HUES48 (cell line): ENCODE measurements at regions not wholly inside any gene's neighbourhood (a gene's known extent, or its start where the extent isn't known, plus 50 kb on each side); places are given as distances from the start of the nearest gene placed in this dataset.
"Not testable (repeated sequence)": the region's sequence is repeated elsewhere in the genome, so short reads cannot be mapped to it uniquely, and the experiment has no call there.

ENCODE experiments used
- H3K27ac ChIP-seq: one replicate; pipeline ENCODE4 v1.7.0; 2013; ENCODE audit warnings: low read depth, low read length, inconsistent platforms
- H3K27me3 ChIP-seq: 2 replicates; pipeline ENCODE4 v1.6.1; 2013; ENCODE audit warnings: mild to moderate bottlenecking, low read length; ENCODE audit not compliant: control insufficient read depth, insufficient read depth
- H3K36me3 ChIP-seq: 2 replicates; pipeline ENCODE4 v1.6.1; 2013; ENCODE audit warnings: low read length; ENCODE audit not compliant: control insufficient read depth, insufficient read depth
- H3K4me1 ChIP-seq: 2 replicates; pipeline ENCODE4 v1.6.1; 2013; ENCODE audit warnings: mild to moderate bottlenecking, low read length; ENCODE audit not compliant: control insufficient read depth, insufficient read depth
- H3K4me3 ChIP-seq: 2 replicates; pipeline ENCODE4 v1.5.1; 2013; ENCODE audit warnings: mild to moderate bottlenecking, low read depth, low read length
- H3K9ac ChIP-seq: 2 replicates; pipeline ENCODE4 v1.6.1; 2013; ENCODE audit warnings: mild to moderate bottlenecking, low read depth, low read length, moderate library complexity
- H3K9me3 ChIP-seq: 2 replicates; pipeline ENCODE4 v1.6.1; 2013; ENCODE audit warnings: low read length; ENCODE audit not compliant: control insufficient read depth, insufficient read depth

- Histone ChIP-seq H3K9ac (no peak overlapping the region), H3K9me3 (no peaks in the 10 kb centered on the region), H3K36me3 (no peaks in the 10 kb centered on the region), H3K4me3 (no peak overlapping the region), H3K27me3 (no peaks in the 10 kb centered on the region), H3K27ac (no peak overlapping the region), H3K4me1 (no peaks in the 10 kb centered on the region)
Measured at GRCh38 chr10:56505555-56505954, 144.5 kb upstream of the ZWINT start.

- H3K27me3 ChIP-seq: no peaks in the 10 kb centered on the region
- no peaks in the 10 kb centered on the region for H3K36me3 ChIP-seq
- no peak overlapping the region for H3K27ac ChIP-seq
- H3K9me3 ChIP-seq: no peaks in the 10 kb centered on the region
- H3K4me1 ChIP-seq: no peaks in the 10 kb centered on the region
- no peak overlapping the region for H3K9ac ChIP-seq
- H3K4me3 ChIP-seq: no peak overlapping the region
Measured at GRCh38 chr10:56496186-56496486, 135.1 kb upstream of the ZWINT start.

GRCh38 chr10:56487746-56488145, 126.7 kb upstream of the ZWINT start:
- Histone ChIP-seq H3K4me3 (no peak overlapping the region), H3K4me1 (no peaks in the 10 kb centered on the region), H3K27me3 (no peaks in the 10 kb centered on the region), H3K27ac (no peak overlapping the region), H3K9ac (no peak overlapping the region), H3K9me3 (no peaks in the 10 kb centered on the region), H3K36me3 (no peaks in the 10 kb centered on the region)

DNA sequence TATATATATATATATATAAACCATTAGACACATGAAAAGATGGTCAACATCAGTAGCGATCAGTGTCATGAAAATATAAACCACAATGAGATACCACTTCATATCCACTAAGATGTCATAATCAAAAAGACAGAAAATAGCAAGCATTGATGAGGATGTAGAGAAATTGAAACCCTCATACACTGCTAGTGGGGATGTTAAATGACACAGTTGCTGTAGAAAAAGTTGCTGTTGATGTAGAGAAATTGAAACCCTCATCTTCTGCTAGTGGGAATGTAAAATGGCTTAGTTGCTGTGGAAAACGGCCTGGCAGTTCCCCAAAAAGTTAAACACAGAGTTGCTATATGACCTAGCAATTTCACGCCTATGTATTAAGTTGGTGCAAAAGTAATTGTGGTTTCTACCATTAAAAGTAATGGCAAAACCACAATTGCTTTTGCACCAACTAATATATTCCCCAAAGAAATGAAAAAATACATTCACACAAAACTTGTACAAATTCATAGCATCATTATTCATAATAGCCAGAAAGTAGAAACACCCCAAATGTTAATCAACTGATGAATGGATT, 120.5 kb upstream of the ZWINT start:
- H3K9ac ChIP-seq: no peak overlapping the region
- H3K9me3 ChIP-seq: no peaks in the 10 kb centered on the region
- no peak overlapping the region for H3K27ac ChIP-seq
- no peaks in the 10 kb centered on the region for H3K36me3 ChIP-seq
- no peaks in the 10 kb centered on the region for H3K27me3 ChIP-seq
- H3K4me1 ChIP-seq: no peaks in the 10 kb centered on the region
- no peak overlapping the region for H3K4me3 ChIP-seq

DNA sequence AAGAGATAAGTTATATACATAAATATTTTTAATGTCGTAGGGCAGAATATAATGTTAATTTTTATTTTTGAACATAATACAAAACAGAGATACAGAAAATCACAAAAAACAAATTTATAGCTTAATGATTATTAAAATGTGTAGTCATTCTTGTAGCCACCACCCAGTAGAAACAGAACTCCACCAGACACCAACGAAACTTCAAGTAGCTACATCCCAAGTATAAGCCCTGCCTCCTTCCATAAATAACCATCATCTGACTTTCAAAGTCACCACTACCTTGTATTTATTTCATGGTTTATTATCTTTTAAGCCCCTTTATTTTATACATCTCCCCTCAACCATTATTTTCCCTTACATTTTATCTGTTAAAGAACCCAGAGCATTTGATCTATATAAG, 111.9 kb upstream of the ZWINT start:
- Histone ChIP-seq H3K36me3 (no peaks in the 10 kb centered on the region), H3K9ac (no peak overlapping the region), H3K4me1 (no peaks in the 10 kb centered on the region), H3K9me3 (no peaks in the 10 kb centered on the region), H3K27ac (no peak overlapping the region), H3K4me3 (no peak overlapping the region), H3K27me3 (no peaks in the 10 kb centered on the region)

GRCh38 chr10:56470701-56471100, 109.6 kb upstream of the ZWINT start:
- no peaks in the 10 kb centered on the region for H3K36me3 ChIP-seq
- no peak overlapping the region for H3K4me3 ChIP-seq
- H3K4me1 ChIP-seq: no peaks in the 10 kb centered on the region

GRCh38 chr10:56469482-56469881, 108.4 kb upstream of the ZWINT start:
- no peaks in the 10 kb centered on the region for H3K36me3 ChIP-seq
- H3K27me3 ChIP-seq: no peaks in the 10 kb centered on the region
- H3K4me3 ChIP-seq: no peak overlapping the region
- H3K9ac ChIP-seq: no peak overlapping the region
- H3K9me3 ChIP-seq: no peaks in the 10 kb centered on the region
- no peak overlapping the region for H3K27ac ChIP-seq
- H3K4me1 ChIP-seq: no peaks in the 10 kb centered on the region

More at GRCh38 chr10:56470701-56471100, 109.6 kb upstream of the ZWINT start:
- Histone ChIP-seq H3K9ac (no peak overlapping the region), H3K27me3 (no peaks in the 10 kb centered on the region), H3K27ac (no peak overlapping the region), H3K9me3 (no peaks in the 10 kb centered on the region)

GRCh38 chr10:56466005-56466404, 104.9 kb upstream of the ZWINT start:
- H3K36me3 ChIP-seq: no peaks in the 10 kb centered on the region
- no peak overlapping the region for H3K4me3 ChIP-seq
- H3K27ac ChIP-seq: no peak overlapping the region
- H3K9ac ChIP-seq: no peak overlapping the region
- H3K9me3 ChIP-seq: no peaks in the 10 kb centered on the region
- H3K27me3 ChIP-seq: no peaks in the 10 kb centered on the region
- H3K4me1 ChIP-seq: no peaks in the 10 kb centered on the region

GRCh38 chr10:56449770-56450169, 88.7 kb upstream of the ZWINT start:
- Histone ChIP-seq H3K4me3 (no peak overlapping the region), H3K4me1 (no peaks in the 10 kb centered on the region), H3K9ac (no peak overlapping the region), H3K9me3 (peaks cover 19% of the 10 kb centered on the region), H3K36me3 (no peaks in the 10 kb centered on the region), H3K27ac (no peak overlapping the region), H3K27me3 (no peaks in the 10 kb centered on the region)

GRCh38 chr10:56447613-56448012, 86.6 kb upstream of the ZWINT start:
- not testable (repeated sequence) for H3K4me3 ChIP-seq, H3K4me1 ChIP-seq, H3K27ac ChIP-seq, H3K27me3 ChIP-seq, H3K36me3 ChIP-seq, H3K9ac ChIP-seq
- H3K9me3 ChIP-seq: peaks cover 19% of the 10 kb centered on the region

DNA sequence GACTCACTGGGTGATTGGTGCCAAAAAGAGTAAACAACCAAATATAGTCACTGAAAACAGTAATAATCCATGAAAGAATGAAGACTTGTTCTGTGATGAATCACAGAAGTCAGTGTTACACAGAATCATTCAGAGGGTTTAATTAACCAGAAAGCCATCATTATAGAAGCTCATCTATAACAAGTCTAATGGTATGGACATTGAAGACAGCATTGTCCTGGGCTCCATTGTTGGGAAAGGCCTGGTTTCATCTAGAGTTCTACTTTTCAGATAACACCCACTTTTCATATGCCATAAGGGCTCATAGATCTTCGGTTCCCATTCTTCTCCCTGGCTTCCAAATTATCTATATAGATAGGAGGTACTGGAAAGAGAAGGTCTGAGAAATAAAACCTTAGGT, 80.3 kb upstream of the ZWINT start:
- H3K9ac ChIP-seq, H3K27ac ChIP-seq, H3K4me3 ChIP-seq, H3K36me3 ChIP-seq, H3K9me3 ChIP-seq, H3K27me3 ChIP-seq, H3K4me1 ChIP-seq: not testable (repeated sequence)
